ENCODE measurements at regions not wholly inside any gene's neighbourhood (a gene's known extent, or its start where the extent isn't known, plus 50 kb on each side); places are given as distances from the start of the nearest gene placed in this dataset.
"Not testable (repeated sequence)": the region's sequence is repeated elsewhere in the genome, so short reads cannot be mapped to it uniquely, and the experiment has no call there.

DNA sequence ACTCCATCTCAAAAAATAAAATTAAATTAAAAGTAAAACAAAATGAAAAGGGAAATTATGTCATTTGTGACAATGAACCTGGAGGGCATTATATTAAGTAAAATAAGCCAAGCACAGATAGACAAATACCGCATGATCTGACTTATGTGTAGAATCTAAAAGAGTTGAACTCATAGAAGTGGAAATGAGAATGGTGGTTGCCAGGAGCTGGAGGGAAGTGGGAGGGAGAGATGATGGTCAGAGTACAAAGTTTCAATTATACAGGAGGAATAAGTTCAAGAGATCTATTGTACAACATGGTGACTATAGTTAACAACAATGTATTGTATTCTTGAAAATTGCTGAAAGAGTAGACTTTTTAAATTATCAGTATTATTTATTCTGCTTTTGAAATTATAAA, 183.4 kb downstream of the ID4 start:
- H3K36me3 ChIP-seq (ENCODE audit: control insufficient read depth, insufficient read depth, low read length): no peaks in the 10 kb centered on the region
- H3K27me3 ChIP-seq (replicated peaks; ENCODE audit: control insufficient read depth, insufficient read depth, low read length, poor library complexity, severe bottlenecking): no peaks in the 10 kb centered on the region
- H3K4me3 ChIP-seq (ENCODE audit: insufficient read depth, low read depth, low read length, poor library complexity, severe bottlenecking): no peak overlapping the region
- no peak overlapping the region for H3K27ac ChIP-seq (ENCODE audit: insufficient read depth, low read length, poor library complexity, severe bottlenecking)
- H3K4me1 ChIP-seq (ENCODE audit: control insufficient read depth, insufficient read depth, low read length, poor library complexity, severe bottlenecking): peaks cover 5% of the 10 kb centered on the region
- H3K9me3 ChIP-seq (ENCODE audit: control insufficient read depth, low read length): no peaks in the 10 kb centered on the region
- DNase-seq: no peak

DNA sequence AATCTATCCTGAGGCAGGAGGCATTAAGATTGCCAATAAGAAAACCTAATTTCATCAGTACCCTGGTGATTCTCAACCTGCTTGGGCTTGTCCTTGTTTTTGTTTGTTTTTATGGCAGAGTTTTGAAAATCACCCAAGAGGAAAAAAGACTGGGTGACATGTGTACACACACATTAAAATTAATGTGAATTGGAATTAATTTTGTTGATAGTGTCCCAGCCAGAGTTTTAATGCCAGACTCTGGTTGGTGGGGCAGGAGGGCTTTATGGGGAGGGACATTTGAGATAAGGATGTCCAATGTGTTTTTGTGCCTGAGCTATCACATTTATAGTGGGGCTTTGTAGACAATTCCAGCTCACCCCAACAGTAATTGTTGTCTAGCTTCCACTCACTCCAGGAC, 184.6 kb downstream of the ID4 start:
- no peaks in the 10 kb centered on the region for H3K9me3 ChIP-seq (ENCODE audit: control insufficient read depth, low read length)
- no peaks in the 10 kb centered on the region for H3K27me3 ChIP-seq (replicated peaks; ENCODE audit: control insufficient read depth, insufficient read depth, low read length, poor library complexity, severe bottlenecking)
- DNase-seq: no peak
- no peaks in the 10 kb centered on the region for H3K36me3 ChIP-seq (ENCODE audit: control insufficient read depth, insufficient read depth, low read length)
- H3K4me1 ChIP-seq (ENCODE audit: control insufficient read depth, insufficient read depth, low read length, poor library complexity, severe bottlenecking): peaks cover 5% of the 10 kb centered on the region
- H3K27ac ChIP-seq (ENCODE audit: insufficient read depth, low read length, poor library complexity, severe bottlenecking): no peak overlapping the region
- H3K4me3 ChIP-seq (ENCODE audit: insufficient read depth, low read depth, low read length, poor library complexity, severe bottlenecking): no peak overlapping the region

DNA sequence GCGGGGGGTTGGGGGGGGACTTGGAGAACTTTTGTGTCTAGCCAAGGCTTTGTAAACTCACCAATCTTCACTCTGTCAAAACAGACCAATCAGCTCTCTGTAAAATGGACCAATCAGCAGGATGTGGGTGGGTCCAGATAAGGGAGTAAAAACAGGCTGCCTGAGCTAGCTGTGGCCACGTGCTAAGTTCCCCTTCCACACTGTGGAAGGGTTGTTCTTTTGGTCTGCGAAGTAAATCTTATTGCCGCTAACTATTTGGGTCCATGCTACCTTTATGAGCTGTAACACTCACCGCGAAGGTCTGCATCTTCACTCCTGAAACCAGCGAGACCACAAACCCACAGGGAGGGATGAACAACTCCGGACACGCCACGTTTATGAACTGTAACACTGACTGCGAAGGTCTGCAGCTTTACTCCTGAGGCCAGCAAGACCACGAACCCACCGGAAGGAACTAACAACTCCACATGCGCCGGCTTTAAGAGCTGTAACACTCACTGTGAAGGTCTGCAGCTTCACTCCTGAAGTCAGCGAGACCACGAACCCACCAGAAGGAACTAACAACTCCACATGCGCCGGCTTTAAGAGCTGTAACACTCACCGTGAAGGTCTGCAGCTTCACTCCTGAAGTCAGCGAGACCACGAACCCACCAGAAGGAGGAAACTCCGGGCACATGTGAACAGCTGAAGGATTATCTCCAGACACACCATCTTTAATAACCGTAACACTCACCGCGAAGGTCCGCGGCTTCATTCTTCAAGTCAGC, 186.6 kb downstream of the ID4 start:
- not testable (repeated sequence) for DNase-seq; H3K9me3 ChIP-seq (ENCODE audit: control insufficient read depth, low read length); H3K4me1 ChIP-seq (ENCODE audit: control insufficient read depth, insufficient read depth, low read length, poor library complexity, severe bottlenecking); H3K27ac ChIP-seq (ENCODE audit: insufficient read depth, low read length, poor library complexity, severe bottlenecking); H3K36me3 ChIP-seq (ENCODE audit: control insufficient read depth, insufficient read depth, low read length); H3K27me3 ChIP-seq (replicated peaks; ENCODE audit: control insufficient read depth, insufficient read depth, low read length, poor library complexity, severe bottlenecking)
- peak overlapping the region; percentile 29 for H3K4me3 ChIP-seq (ENCODE audit: insufficient read depth, low read depth, low read length, poor library complexity, severe bottlenecking)

DNA sequence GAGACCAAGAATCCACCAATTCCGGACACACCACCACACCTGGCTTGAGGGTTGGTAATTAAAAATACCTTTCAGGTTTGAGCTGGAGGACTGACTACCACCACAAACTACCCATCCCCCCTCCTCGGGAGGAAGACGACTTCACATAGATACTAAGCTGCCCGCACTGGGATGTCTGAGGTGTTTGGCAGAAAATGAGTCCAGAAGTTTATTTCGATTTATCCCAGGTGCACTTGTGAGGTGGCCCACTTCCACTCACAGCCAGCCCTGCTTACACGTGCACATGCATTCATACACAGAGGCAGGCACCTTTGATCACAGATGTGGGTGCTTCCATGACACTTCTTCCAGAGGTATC, 187.1 kb downstream of the ID4 start:
- Histone ChIP-seq H3K9me3 (ENCODE audit: control insufficient read depth, low read length) (no peaks in the 10 kb centered on the region), H3K4me3 (ENCODE audit: insufficient read depth, low read depth, low read length, poor library complexity, severe bottlenecking) (peak overlapping the region; percentile 29), H3K27ac (ENCODE audit: insufficient read depth, low read length, poor library complexity, severe bottlenecking) (no peak overlapping the region), H3K36me3 (ENCODE audit: control insufficient read depth, insufficient read depth, low read length) (no peaks in the 10 kb centered on the region), H3K27me3 (replicated peaks; ENCODE audit: control insufficient read depth, insufficient read depth, low read length, poor library complexity, severe bottlenecking) (no peaks in the 10 kb centered on the region), H3K4me1 (ENCODE audit: control insufficient read depth, insufficient read depth, low read length, poor library complexity, severe bottlenecking) (peaks cover 5% of the 10 kb centered on the region)
- no peak for DNase-seq

DNA sequence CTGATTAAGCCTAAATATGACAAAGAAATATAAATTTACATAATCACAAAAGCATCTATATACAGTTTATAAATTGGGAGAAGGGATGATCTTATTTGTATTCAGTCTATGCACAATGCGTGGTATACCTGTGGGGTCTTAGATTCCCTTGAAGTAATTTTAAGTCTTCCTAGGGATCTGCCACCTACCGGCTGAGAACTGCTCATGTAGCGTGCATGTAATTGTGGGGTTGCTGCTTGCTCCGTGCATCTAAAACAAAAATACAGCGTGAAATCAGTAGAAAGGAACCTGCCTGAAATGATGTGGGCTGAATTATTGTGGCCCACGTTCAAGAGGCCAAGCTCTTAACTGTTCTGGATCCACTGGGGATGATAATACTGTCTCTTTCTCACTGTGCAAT, 187.3 kb downstream of the MBOAT1 start:
- no peak overlapping the region for H3K27ac ChIP-seq (ENCODE audit: insufficient read depth, low read length, poor library complexity, severe bottlenecking)
- no peak for DNase-seq
- no peak overlapping the region for H3K4me3 ChIP-seq (ENCODE audit: insufficient read depth, low read depth, low read length, poor library complexity, severe bottlenecking)
- peaks cover 5% of the 10 kb centered on the region for H3K4me1 ChIP-seq (ENCODE audit: control insufficient read depth, insufficient read depth, low read length, poor library complexity, severe bottlenecking)
- H3K9me3 ChIP-seq (ENCODE audit: control insufficient read depth, low read length): no peaks in the 10 kb centered on the region
- no peaks in the 10 kb centered on the region for H3K36me3 ChIP-seq (ENCODE audit: control insufficient read depth, insufficient read depth, low read length)
- no peaks in the 10 kb centered on the region for H3K27me3 ChIP-seq (replicated peaks; ENCODE audit: control insufficient read depth, insufficient read depth, low read length, poor library complexity, severe bottlenecking)

DNA sequence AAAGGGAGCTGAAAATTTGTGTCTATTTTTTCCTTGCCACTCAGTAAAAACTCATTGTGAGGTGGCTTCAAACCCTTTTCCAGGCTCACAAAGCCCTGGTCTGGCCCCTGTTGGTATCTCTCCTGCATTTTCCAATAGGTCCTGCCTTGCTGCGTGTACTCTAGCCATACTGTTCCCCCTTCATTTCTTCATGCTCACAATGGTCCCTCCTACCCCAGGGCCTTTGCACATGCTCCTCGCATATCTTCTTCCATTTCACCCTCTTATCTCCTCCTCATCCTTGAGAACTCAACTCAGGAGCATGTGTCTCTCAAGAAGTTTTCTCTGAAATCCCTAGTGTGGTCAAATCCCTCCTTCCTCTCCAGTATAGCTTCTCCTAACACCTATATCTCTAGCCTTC, 186.6 kb downstream of the MBOAT1 start:
- no peaks in the 10 kb centered on the region for H3K9me3 ChIP-seq (ENCODE audit: control insufficient read depth, low read length)
- H3K27me3 ChIP-seq (replicated peaks; ENCODE audit: control insufficient read depth, insufficient read depth, low read length, poor library complexity, severe bottlenecking): no peaks in the 10 kb centered on the region
- no peak for DNase-seq
- H3K4me3 ChIP-seq (ENCODE audit: insufficient read depth, low read depth, low read length, poor library complexity, severe bottlenecking): no peak overlapping the region
- H3K36me3 ChIP-seq (ENCODE audit: control insufficient read depth, insufficient read depth, low read length): no peaks in the 10 kb centered on the region
- H3K27ac ChIP-seq (ENCODE audit: insufficient read depth, low read length, poor library complexity, severe bottlenecking): no peak overlapping the region
- peaks cover 5% of the 10 kb centered on the region for H3K4me1 ChIP-seq (ENCODE audit: control insufficient read depth, insufficient read depth, low read length, poor library complexity, severe bottlenecking)

DNA sequence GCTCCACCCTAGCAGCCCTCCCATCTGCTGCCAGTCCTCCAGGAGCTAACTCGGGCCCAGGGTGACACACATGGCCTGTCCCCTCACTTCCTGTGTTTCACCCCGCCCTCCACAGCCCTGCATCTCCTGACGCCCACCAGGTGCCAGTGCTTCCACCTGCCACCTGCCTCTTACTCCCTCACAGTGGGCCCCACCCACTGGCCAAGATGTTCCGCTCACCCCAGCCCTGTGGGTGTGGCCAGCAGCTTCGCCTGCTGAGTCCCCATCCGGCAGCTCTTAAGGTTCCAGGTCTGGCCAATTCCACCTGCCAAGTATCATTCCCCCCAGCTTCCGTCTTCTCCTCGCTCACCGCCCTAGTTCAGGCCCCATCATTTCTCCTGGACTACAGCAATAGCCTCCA, 184.1 kb downstream of the MBOAT1 start:
- H3K9me3 ChIP-seq (ENCODE audit: control insufficient read depth, low read length): no peaks in the 10 kb centered on the region

DNA sequence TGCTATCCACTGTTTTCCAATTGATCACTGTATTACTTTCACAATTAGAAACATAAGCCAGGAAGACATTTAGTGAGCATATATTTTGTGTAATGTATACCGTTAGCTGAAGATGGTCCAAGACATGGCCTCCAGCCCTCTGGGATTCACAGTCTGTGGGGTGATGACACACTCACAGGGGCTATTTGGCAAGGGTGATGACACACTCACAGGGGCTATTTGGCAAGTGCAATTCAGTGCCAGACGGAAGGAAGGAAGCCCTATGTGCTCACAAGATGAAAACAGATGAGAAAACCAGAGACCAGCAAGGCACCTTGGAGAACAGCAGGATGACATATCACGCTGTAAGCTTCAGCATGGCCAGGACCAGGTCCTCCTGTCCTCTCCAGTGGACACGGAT, 183.7 kb downstream of the MBOAT1 start:
- DNase-seq: no peak
- peaks cover 5% of the 10 kb centered on the region for H3K4me1 ChIP-seq (ENCODE audit: control insufficient read depth, insufficient read depth, low read length, poor library complexity, severe bottlenecking)
- H3K27me3 ChIP-seq (replicated peaks; ENCODE audit: control insufficient read depth, insufficient read depth, low read length, poor library complexity, severe bottlenecking): peaks cover 4% of the 10 kb centered on the region
- no peaks in the 10 kb centered on the region for H3K9me3 ChIP-seq (ENCODE audit: control insufficient read depth, low read length)
- no peak overlapping the region for H3K27ac ChIP-seq (ENCODE audit: insufficient read depth, low read length, poor library complexity, severe bottlenecking)
- no peaks in the 10 kb centered on the region for H3K36me3 ChIP-seq (ENCODE audit: control insufficient read depth, insufficient read depth, low read length)
- no peak overlapping the region for H3K4me3 ChIP-seq (ENCODE audit: insufficient read depth, low read depth, low read length, poor library complexity, severe bottlenecking)

More for the DNA sequence above, 184.1 kb downstream of the MBOAT1 start:
- no peak for DNase-seq
- H3K27me3 ChIP-seq (replicated peaks; ENCODE audit: control insufficient read depth, insufficient read depth, low read length, poor library complexity, severe bottlenecking): peaks cover 4% of the 10 kb centered on the region
- H3K27ac ChIP-seq (ENCODE audit: insufficient read depth, low read length, poor library complexity, severe bottlenecking): no peak overlapping the region
- no peaks in the 10 kb centered on the region for H3K36me3 ChIP-seq (ENCODE audit: control insufficient read depth, insufficient read depth, low read length)
- H3K4me1 ChIP-seq (ENCODE audit: control insufficient read depth, insufficient read depth, low read length, poor library complexity, severe bottlenecking): peaks cover 5% of the 10 kb centered on the region
- H3K4me3 ChIP-seq (ENCODE audit: insufficient read depth, low read depth, low read length, poor library complexity, severe bottlenecking): no peak overlapping the region

DNA sequence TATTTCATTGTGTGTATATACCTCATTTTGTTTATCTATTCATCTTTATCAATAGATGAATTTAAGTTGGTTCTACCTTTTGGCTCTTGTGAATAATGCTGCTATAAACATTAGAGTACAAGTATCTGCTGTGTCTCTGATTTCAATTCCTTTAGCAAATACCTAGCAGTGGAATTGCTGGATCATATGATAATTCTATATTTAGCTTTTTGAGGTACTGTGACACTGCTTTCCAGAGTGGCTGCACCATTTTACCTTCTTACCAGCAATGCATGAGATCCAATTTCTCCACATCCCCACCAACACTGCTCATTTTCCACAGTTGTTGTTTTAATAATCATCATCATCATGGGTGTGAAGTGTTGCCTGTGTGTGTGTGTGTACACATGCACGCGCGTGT, 182.3 kb downstream of the MBOAT1 start:
- Histone ChIP-seq H3K36me3 (ENCODE audit: control insufficient read depth, insufficient read depth, low read length) (no peaks in the 10 kb centered on the region), H3K4me3 (ENCODE audit: insufficient read depth, low read depth, low read length, poor library complexity, severe bottlenecking) (no peak overlapping the region), H3K4me1 (ENCODE audit: control insufficient read depth, insufficient read depth, low read length, poor library complexity, severe bottlenecking) (no peaks in the 10 kb centered on the region), H3K27ac (ENCODE audit: insufficient read depth, low read length, poor library complexity, severe bottlenecking) (no peak overlapping the region), H3K27me3 (replicated peaks; ENCODE audit: control insufficient read depth, insufficient read depth, low read length, poor library complexity, severe bottlenecking) (peaks cover 4% of the 10 kb centered on the region), H3K9me3 (ENCODE audit: control insufficient read depth, low read length) (no peaks in the 10 kb centered on the region)
- no peak for DNase-seq

DNA sequence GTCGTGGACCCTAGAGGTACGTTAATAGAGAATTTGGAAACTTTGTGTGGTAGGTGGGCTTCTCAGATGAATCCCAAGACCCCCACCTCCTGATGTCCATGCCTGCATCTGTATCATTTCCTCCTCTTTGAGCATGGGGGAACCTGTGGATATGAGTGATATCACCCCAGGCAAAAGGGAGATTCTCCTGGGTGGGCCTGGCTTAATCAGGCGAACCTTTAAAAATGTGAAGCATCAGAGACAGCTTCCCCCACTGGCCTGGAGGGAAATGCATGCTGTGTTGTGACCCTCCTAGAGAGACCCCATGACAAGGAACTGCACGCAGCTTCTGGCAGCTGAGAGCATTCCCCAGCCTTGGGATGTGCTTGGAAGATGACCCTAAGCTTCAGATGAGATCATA, 180.9 kb downstream of the MBOAT1 start:
- H3K36me3 ChIP-seq (ENCODE audit: control insufficient read depth, insufficient read depth, low read length): no peaks in the 10 kb centered on the region
- peaks cover 4% of the 10 kb centered on the region for H3K27me3 ChIP-seq (replicated peaks; ENCODE audit: control insufficient read depth, insufficient read depth, low read length, poor library complexity, severe bottlenecking)
- H3K27ac ChIP-seq (ENCODE audit: insufficient read depth, low read length, poor library complexity, severe bottlenecking): no peak overlapping the region
- no peaks in the 10 kb centered on the region for H3K4me1 ChIP-seq (ENCODE audit: control insufficient read depth, insufficient read depth, low read length, poor library complexity, severe bottlenecking)
- DNase-seq: no peak
- no peak overlapping the region for H3K4me3 ChIP-seq (ENCODE audit: insufficient read depth, low read depth, low read length, poor library complexity, severe bottlenecking)
- H3K9me3 ChIP-seq (ENCODE audit: control insufficient read depth, low read length): no peaks in the 10 kb centered on the region
